IMR-90 (cell line): ENCODE measurements at regions not wholly inside any gene's neighbourhood (a gene's known extent, or its start where the extent isn't known, plus 50 kb on each side); places are given as distances from the start of the nearest gene placed in this dataset.

Experiments used
- ATAC-seq: fragments of 200-7000 bp; cut with Tn5 transposase; 2 replicates; pipeline ENCODE4 v1.9.1; 2020; ENCODE audit warnings: low read depth, mild to moderate bottlenecking, moderate library complexity
- BruUV-seq: library from RNA; stranded (reverse); fragments of 400-500 nt; replicated peaks from 2 replicates; lab custom pipeline; 2021; lab: Mats Ljungman, UMichigan
- CTCF ChIA-PET: fragments of 300-600 bp; formaldehyde crosslinking; extraction: SDS; loops from one replicate; lab custom pipeline; 2021; ENCODE audit warnings: antibody characterized with exemption; lab: Yijun Ruan, JAX
- POLR2A ChIA-PET: fragments of 300-600 bp; sonication (Branson Sonifier 250); formaldehyde crosslinking; loops from one replicate; lab custom pipeline; 2022; ENCODE audit warnings: antibody characterized with exemption; ENCODE audit not compliant: unreplicated experiment; lab: Charles Lee
- DNase-seq: peaks from one replicate; pipeline ENCODE4 v3.0.0; 2013
- H2AFZ ChIP-seq: replicated peaks from 2 replicates; pipeline ENCODE3; 2013; ENCODE audit warnings: low read length, mild to moderate bottlenecking; ENCODE audit not compliant: poor library complexity
- H2AK5ac ChIP-seq: 2 replicates; pipeline ENCODE4 v1.6.1; 2013; ENCODE audit warnings: low read depth, low read length, inconsistent platforms
- H2AK9ac ChIP-seq: replicated peaks from 2 replicates; pipeline ENCODE3; 2013; ENCODE audit warnings: mild to moderate bottlenecking, low read depth, low read length, moderate library complexity; ENCODE audit not compliant: poor library complexity
- H2BK120ac ChIP-seq: 2 replicates; pipeline ENCODE4 v1.6.1; 2013; ENCODE audit warnings: low read depth, low read length, inconsistent platforms
- H2BK15ac ChIP-seq: 3 replicates; pipeline ENCODE4 v1.6.1; 2013; ENCODE audit warnings: low read depth, low read length, inconsistent platforms
- H2BK20ac ChIP-seq: 2 replicates; pipeline ENCODE4 v1.6.1; 2013; ENCODE audit warnings: low read depth, mild to moderate bottlenecking, inconsistent platforms, low read length, moderate library complexity
- H2BK5ac ChIP-seq: 2 replicates; pipeline ENCODE4 v1.6.1; 2013; ENCODE audit warnings: mild to moderate bottlenecking, low read depth, low read length, inconsistent platforms; ENCODE audit not compliant: poor library complexity, severe bottlenecking
- H3K14ac ChIP-seq: replicated peaks from 2 replicates; pipeline ENCODE4 v1.6.1; 2013; ENCODE audit warnings: low read depth, low read length, inconsistent platforms
- H3K18ac ChIP-seq: 2 replicates; pipeline ENCODE4 v1.6.1; 2013; ENCODE audit warnings: low read depth, low read length, control low read depth
- H3K23ac ChIP-seq: 2 replicates; pipeline ENCODE4 v1.6.1; 2013; ENCODE audit warnings: low read depth, low read length, inconsistent platforms
- H3K27ac ChIP-seq: 2 replicates; pipeline ENCODE4 v1.5.1; 2013; ENCODE audit warnings: mild to moderate bottlenecking, control low read depth, low read length; ENCODE audit not compliant: insufficient read depth
- H3K27me3 ChIP-seq: 2 replicates; pipeline ENCODE4 v1.6.1; 2013; ENCODE audit warnings: low read length; ENCODE audit not compliant: control insufficient read depth, insufficient read depth
- H3K36me3 ChIP-seq: 2 replicates; pipeline ENCODE4 v1.6.1; 2013; ENCODE audit warnings: low read length, mixed read lengths; ENCODE audit not compliant: control insufficient read depth, insufficient read depth
- H3K4ac ChIP-seq: 2 replicates; pipeline ENCODE4 v1.6.1; 2013; ENCODE audit warnings: low read depth, low read length, inconsistent platforms
- H3K4me1 ChIP-seq: 2 replicates; pipeline ENCODE4 v1.6.1; 2013; ENCODE audit warnings: low read length, mixed read lengths; ENCODE audit not compliant: control insufficient read depth, insufficient read depth
- H3K4me2 ChIP-seq: 2 replicates; pipeline ENCODE4 v1.6.1; 2013; ENCODE audit warnings: low read depth, mild to moderate bottlenecking, control low read depth, low read length, moderate library complexity
- H3K4me3 ChIP-seq: 2 replicates; pipeline ENCODE4 v1.5.1; 2013; ENCODE audit warnings: low read depth, mild to moderate bottlenecking, control low read depth, low read length, moderate library complexity; ENCODE audit not compliant: insufficient read depth
- H3K56ac ChIP-seq: 2 replicates; pipeline ENCODE4 v1.6.1; 2013; ENCODE audit warnings: low read length, inconsistent platforms; ENCODE audit not compliant: insufficient read depth; ENCODE audit errors: extremely low read depth
- H3K79me1 ChIP-seq, 2 experiments: 2 replicates each; pipeline ENCODE4 v1.6.1; 2013; ENCODE audit warnings: low read length in 2 of 2, inconsistent platforms in 1 of 2, low read depth in 1 of 2
- H3K9ac ChIP-seq: 2 replicates; pipeline ENCODE4 v1.6.1; 2013; ENCODE audit warnings: low read depth, low read length, control low read depth
- H3K9me1 ChIP-seq: 2 replicates; pipeline ENCODE4 v1.6.1; 2013; ENCODE audit warnings: low read length, inconsistent platforms; ENCODE audit not compliant: insufficient read depth
- H3K9me3 ChIP-seq: 2 replicates; pipeline ENCODE4 v1.6.1; 2013; ENCODE audit warnings: low read length; ENCODE audit not compliant: control insufficient read depth, insufficient read depth
- H4K20me1 ChIP-seq: 2 replicates; pipeline ENCODE4 v1.6.1; 2013; ENCODE audit warnings: low read length, inconsistent platforms; ENCODE audit not compliant: insufficient read depth
- H4K5ac ChIP-seq: 2 replicates; pipeline ENCODE4 v1.6.1; 2013; ENCODE audit warnings: mild to moderate bottlenecking, low read depth, low read length, control low read depth
- H4K8ac ChIP-seq, 2 experiments: 2 replicates each; pipeline ENCODE4 v1.6.1; 2013; ENCODE audit warnings: low read depth in 2 of 2, low read length in 2 of 2, control low read depth in 1 of 2, inconsistent platforms in 1 of 2
- H4K91ac ChIP-seq: 2 replicates; pipeline ENCODE4 v1.6.1; 2013; ENCODE audit warnings: low read depth, low read length, inconsistent platforms; ENCODE audit not compliant: insufficient read depth
- BHLHE40 ChIP-seq: fragments of 150-350 bp; IDR thresholded peaks from 2 replicates; pipeline ENCODE4 v1.6.1; 2016; ENCODE audit warnings: mild to moderate bottlenecking, low read depth, low read length
- CEBPB ChIP-seq: IDR thresholded peaks from 2 replicates; pipeline ENCODE4 v1.6.1; 2012; ENCODE audit warnings: low read depth, low read length, improper control_type of control experiment
- CHD1 ChIP-seq: IDR thresholded peaks from 2 replicates; pipeline ENCODE4 v1.6.1; 2012; ENCODE audit warnings: low read depth, low read length, improper control_type of control experiment
- CTCF ChIP-seq: conservative IDR thresholded peaks from 2 replicates; pipeline ENCODE4 v1.5.1; 2012; ENCODE audit warnings: mild to moderate bottlenecking, low read depth, low read length, improper control_type of control experiment
- ELK1 ChIP-seq: fragments of 150-350 bp; IDR thresholded peaks from 2 replicates; pipeline ENCODE4 v1.6.1; 2016; ENCODE audit warnings: low read depth, mild to moderate bottlenecking, low read length, moderate library complexity, borderline replicate concordance
- FOS ChIP-seq: fragments of 150-350 bp; IDR thresholded peaks from 2 replicates; pipeline ENCODE4 v1.6.1; 2016; ENCODE audit warnings: low read depth, low read length
- MAFK ChIP-seq: IDR thresholded peaks from 2 replicates; pipeline ENCODE4 v1.6.1; 2012; ENCODE audit warnings: low read depth, low read length, improper control_type of control experiment
- MAZ ChIP-seq: IDR thresholded peaks from 2 replicates; pipeline ENCODE4 v1.6.1; 2012; ENCODE audit warnings: low read depth, mild to moderate bottlenecking, low read length, improper control_type of control experiment, moderate library complexity, borderline replicate concordance
- MXI1 ChIP-seq: IDR thresholded peaks from 2 replicates; pipeline ENCODE4 v1.6.1; 2012; ENCODE audit warnings: low read depth, mild to moderate bottlenecking, low read length, moderate library complexity, borderline replicate concordance
- NFE2L2 ChIP-seq: fragments of 150-350 bp; IDR thresholded peaks from 2 replicates; pipeline ENCODE4 v1.6.1; 2016; ENCODE audit warnings: low read depth, mild to moderate bottlenecking, low read length
- POLR2A ChIP-seq: IDR thresholded peaks from 2 replicates; pipeline ENCODE4 v1.6.1; 2012; ENCODE audit warnings: mild to moderate bottlenecking, low read depth, low read length
- RAD21 ChIP-seq: IDR thresholded peaks from 2 replicates; pipeline ENCODE4 v1.6.1; 2012; ENCODE audit warnings: low read length, improper control_type of control experiment
- RCOR1 ChIP-seq: IDR thresholded peaks from 2 replicates; pipeline ENCODE4 v1.6.1; 2012; ENCODE audit warnings: mild to moderate bottlenecking, low read length, improper control_type of control experiment; ENCODE audit not compliant: insufficient replicate concordance
- RFX5 ChIP-seq: IDR thresholded peaks from 2 replicates; pipeline ENCODE4 v1.8.0; 2012; ENCODE audit warnings: low read depth, mild to moderate bottlenecking, low read length, moderate library complexity
- SMC3 ChIP-seq: fragments of 150-350 bp; IDR thresholded peaks from 2 replicates; pipeline ENCODE4 v1.6.1; 2016; ENCODE audit warnings: low read depth, mild to moderate bottlenecking, antibody characterized with exemption, low read length, moderate library complexity
- WGBS, 2 experiments: methylation state at CpG; one replicate each; pipeline versions ENCODE4 v1.1.5 to v1.1.7; 2013; ENCODE audit warnings: missing lambda C conversion rate in 2 of 2; ENCODE audit not compliant: insufficient read length in 1 of 2; ENCODE audit errors: extremely low coverage in 2 of 2; 5-methylcytosine and 5-hydroxymethylcytosine counted together
- dilution Hi-C: fragments of 300-500 bp; cut with HindIII; formaldehyde crosslinking; loops from one replicate; pipeline ENCODE4 v1.14.3; 2018; ENCODE audit warnings: low sequenced_read_pairs; ENCODE audit not compliant: unreplicated experiment
- in situ Hi-C: fragments of 300-500 bp; cut with MboI; formaldehyde crosslinking; loops from 3 replicates; pipeline ENCODE4 v1.14.3; 2019; ENCODE audit warnings: low sequenced_read_pairs, inconsistent platforms, mixed read lengths
- intact Hi-C: fragments of 100-400 bp; cut with micrococcal nuclease; formaldehyde crosslinking; loops from 2 replicates; pipeline ENCODE4 v1.10.0; 2022
- TF ChIP-seq, protein P1 (sequence below): fragments of 150-350 bp; IDR thresholded peaks from 2 replicates; pipeline ENCODE4 v1.6.1; 2017; ENCODE audit warnings: mild to moderate bottlenecking, antibody characterized with exemption, low read length, low read depth

GRCh38 chr16:49089533-49089932, 192.1 kb downstream of the CBLN1 start:
- H3K18ac ChIP-seq, result no peak overlapping the region
- H4K20me1 ChIP-seq, result no peaks in the 10 kb centered on the region
- no peak overlapping the region for H4K91ac ChIP-seq
- ChIA-PET CTCF (no interaction called here), POLR2A (no interaction called here)
- no peaks in the 10 kb centered on the region for H3K27me3 ChIP-seq
- H2BK20ac ChIP-seq, result no peak overlapping the region
- ATAC-seq (no peak), DNase-seq (no peak)
- H3K36me3 ChIP-seq, result no peaks in the 10 kb centered on the region
- H2AK5ac ChIP-seq, result no peak overlapping the region
- H2BK5ac ChIP-seq, result no peak overlapping the region
- H3K4ac ChIP-seq, result no peak overlapping the region
- in situ Hi-C loops (no loop called here), dilution Hi-C loops (no loop called here), intact Hi-C loops (no loop called here)
- WGBS, 2 experiments, result 0% methylated on average over 1 of the region's 2 CpGs; no CpG with 5 or more reads in 1 of the 2 experiments
- no peak overlapping the region for H2AFZ ChIP-seq
- H2AK9ac ChIP-seq, result no peak overlapping the region
- no peak overlapping the region for H3K27ac ChIP-seq
- no peaks in the 10 kb centered on the region for H3K9me1 ChIP-seq
- H2BK15ac ChIP-seq, result no peak overlapping the region
- H3K23ac ChIP-seq, result no peak overlapping the region
- BruUV-seq, result no TSS peak
- H3K4me2 ChIP-seq, result no peak overlapping the region
- no peaks in the 10 kb centered on the region for H3K9me3 ChIP-seq
- H3K9ac ChIP-seq, result no peak overlapping the region
- no peak overlapping the region for H3K56ac ChIP-seq
- H4K8ac ChIP-seq, result no peak overlapping the region
- no peaks in the 10 kb centered on the region for H3K4me1 ChIP-seq
- H3K79me1 ChIP-seq, result no peaks in the 10 kb centered on the region
- H3K14ac ChIP-seq, result no peak overlapping the region
- H3K4me3 ChIP-seq, result no peak overlapping the region
- no peak overlapping the region for H2BK120ac ChIP-seq
- no peak for TF ChIP-seq SMC3
- TF ChIP-seq CHD1, result no peak
- TF ChIP-seq MXI1, result no peak
- no peak for TF ChIP-seq MAFK
- TF ChIP-seq, protein P1, sequence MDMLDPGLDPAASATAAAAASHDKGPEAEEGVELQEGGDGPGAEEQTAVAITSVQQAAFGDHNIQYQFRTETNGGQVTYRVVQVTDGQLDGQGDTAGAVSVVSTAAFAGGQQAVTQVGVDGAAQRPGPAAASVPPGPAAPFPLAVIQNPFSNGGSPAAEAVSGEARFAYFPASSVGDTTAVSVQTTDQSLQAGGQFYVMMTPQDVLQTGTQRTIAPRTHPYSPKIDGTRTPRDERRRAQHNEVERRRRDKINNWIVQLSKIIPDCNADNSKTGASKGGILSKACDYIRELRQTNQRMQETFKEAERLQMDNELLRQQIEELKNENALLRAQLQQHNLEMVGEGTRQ, result no peak
- TF ChIP-seq CTCF, result no peak
- no peak for TF ChIP-seq RAD21
- TF ChIP-seq RFX5, result no peak
- TF ChIP-seq FOS, result no peak
- no peak for TF ChIP-seq NFE2L2
- no peak for TF ChIP-seq RCOR1
- TF ChIP-seq BHLHE40, result no peak
- no peak for TF ChIP-seq POLR2A
- TF ChIP-seq MAZ, result no peak
- no peak for TF ChIP-seq CEBPB
- TF ChIP-seq ELK1, result no peak
- H4K5ac ChIP-seq, result no peak overlapping the region
